ENCODE measurements at regions not wholly inside any gene's neighbourhood (a gene's known extent, or its start where the extent isn't known, plus 50 kb on each side); places are given as distances from the start of the nearest gene placed in this dataset.
"Not testable (repeated sequence)": the region's sequence is repeated elsewhere in the genome, so short reads cannot be mapped to it uniquely, and the experiment has no call there.

DNA sequence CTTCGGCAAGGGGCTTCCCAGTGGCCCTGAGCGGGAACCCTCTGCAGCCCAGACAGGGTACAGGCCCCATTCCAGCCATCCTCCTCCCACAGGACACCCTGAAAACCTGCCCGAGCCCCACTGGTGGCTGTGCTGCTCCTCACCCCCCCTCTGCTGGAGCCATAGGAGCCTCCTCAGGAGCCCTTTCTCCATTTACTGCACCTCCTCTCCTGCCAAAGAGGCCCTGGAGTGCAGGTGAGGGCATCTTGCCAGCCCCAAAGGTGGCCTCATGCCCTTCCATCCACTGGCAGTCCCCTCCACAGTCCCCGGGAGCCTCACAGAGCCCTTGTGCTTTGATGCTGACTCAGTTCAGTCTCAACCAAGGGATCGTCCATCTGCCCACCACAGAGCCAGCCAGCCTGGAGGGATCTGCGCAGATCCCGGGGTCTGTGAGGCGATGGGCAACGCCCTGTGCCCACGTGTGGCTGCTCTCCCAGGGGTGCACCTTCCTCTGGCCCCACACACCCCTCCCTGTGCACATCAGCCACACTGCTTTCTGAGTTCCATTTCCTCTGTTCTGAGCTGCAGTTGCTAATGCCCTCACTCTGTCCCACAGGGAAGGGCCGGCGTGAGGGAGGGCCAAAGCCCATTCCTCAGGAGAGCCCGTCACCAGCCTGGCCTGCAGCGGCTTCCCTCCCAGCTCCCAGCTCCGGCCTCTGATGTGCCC, 228.5 kb downstream of the DLL1 start:
- TF ChIP-seq, protein P1, sequence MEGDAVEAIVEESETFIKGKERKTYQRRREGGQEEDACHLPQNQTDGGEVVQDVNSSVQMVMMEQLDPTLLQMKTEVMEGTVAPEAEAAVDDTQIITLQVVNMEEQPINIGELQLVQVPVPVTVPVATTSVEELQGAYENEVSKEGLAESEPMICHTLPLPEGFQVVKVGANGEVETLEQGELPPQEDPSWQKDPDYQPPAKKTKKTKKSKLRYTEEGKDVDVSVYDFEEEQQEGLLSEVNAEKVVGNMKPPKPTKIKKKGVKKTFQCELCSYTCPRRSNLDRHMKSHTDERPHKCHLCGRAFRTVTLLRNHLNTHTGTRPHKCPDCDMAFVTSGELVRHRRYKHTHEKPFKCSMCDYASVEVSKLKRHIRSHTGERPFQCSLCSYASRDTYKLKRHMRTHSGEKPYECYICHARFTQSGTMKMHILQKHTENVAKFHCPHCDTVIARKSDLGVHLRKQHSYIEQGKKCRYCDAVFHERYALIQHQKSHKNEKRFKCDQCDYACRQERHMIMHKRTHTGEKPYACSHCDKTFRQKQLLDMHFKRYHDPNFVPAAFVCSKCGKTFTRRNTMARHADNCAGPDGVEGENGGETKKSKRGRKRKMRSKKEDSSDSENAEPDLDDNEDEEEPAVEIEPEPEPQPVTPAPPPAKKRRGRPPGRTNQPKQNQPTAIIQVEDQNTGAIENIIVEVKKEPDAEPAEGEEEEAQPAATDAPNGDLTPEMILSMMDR (IDR thresholded peaks at IDR 0.05; ENCODE audit: borderline replicate concordance, control extremely low read depth, extremely low read depth, insufficient read depth, missing control alignments): no peak
- in situ Hi-C loops (cut with MboI; ENCODE audit: low sequenced_read_pairs, unreplicated experiment): no loop called here
- no peak for DNase-seq (ENCODE audit: low spot score)

DNA sequence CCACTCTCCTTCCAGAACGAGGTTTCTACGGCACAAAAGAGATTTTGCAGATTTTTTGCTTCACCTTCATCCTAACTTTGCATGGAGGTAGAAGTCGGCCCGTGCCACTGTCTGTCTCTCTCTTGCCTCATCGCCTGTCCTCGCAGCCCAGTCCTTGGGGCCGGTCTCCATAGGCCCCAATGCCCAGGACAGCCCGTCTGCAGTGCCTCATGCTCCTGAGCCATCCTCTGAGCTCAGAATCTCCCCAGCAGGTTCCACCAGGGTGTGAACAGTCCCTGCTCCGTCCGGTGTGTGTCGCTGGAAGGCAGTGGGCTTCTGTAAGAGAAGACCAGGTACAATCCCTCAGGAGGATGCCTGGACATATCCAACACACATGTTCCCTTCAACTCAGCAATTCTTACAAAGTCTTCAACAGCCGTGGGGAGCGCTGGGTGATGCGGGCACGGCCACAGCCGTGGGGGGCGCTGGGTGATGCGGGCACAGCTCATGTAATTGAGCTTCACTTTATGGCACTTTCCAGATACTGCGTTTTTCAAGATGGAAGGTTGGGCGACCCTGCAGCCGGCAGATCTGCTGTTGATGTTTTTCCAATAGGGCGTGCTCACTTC, 231.9 kb downstream of the DLL1 start:
- no peak for DNase-seq (ENCODE audit: low spot score)
- TF ChIP-seq, protein P1 (IDR thresholded peaks at IDR 0.05; ENCODE audit: borderline replicate concordance, control extremely low read depth, extremely low read depth, insufficient read depth, missing control alignments): no peak
- in situ Hi-C loops (cut with MboI; ENCODE audit: low sequenced_read_pairs, unreplicated experiment): no loop called here

GRCh38 chr6:170057961-170058877, 232.7 kb downstream of the DLL1 start:
- TF ChIP-seq, protein P1 (IDR thresholded peaks at IDR 0.05; ENCODE audit: borderline replicate concordance, control extremely low read depth, extremely low read depth, insufficient read depth, missing control alignments): no peak
- in situ Hi-C loops (cut with MboI; ENCODE audit: low sequenced_read_pairs, unreplicated experiment): no loop called here
- DNase-seq (ENCODE audit: low spot score): no peak

GRCh38 chr6:170057034-170057734, 233.7 kb downstream of the DLL1 start:
- no peak for DNase-seq (ENCODE audit: low spot score)
- in situ Hi-C loops (cut with MboI; ENCODE audit: low sequenced_read_pairs, unreplicated experiment): no loop called here
- TF ChIP-seq, protein P1 (IDR thresholded peaks at IDR 0.05; ENCODE audit: borderline replicate concordance, control extremely low read depth, extremely low read depth, insufficient read depth, missing control alignments): no peak

- in situ Hi-C loops (cut with MboI; ENCODE audit: low sequenced_read_pairs, unreplicated experiment): no loop called here
- no peak for DNase-seq (ENCODE audit: low spot score)
- TF ChIP-seq, protein P1 (IDR thresholded peaks at IDR 0.05; ENCODE audit: borderline replicate concordance, control extremely low read depth, extremely low read depth, insufficient read depth, missing control alignments): no peak
Measured at GRCh38 chr6:170056278-170056711, 234.6 kb downstream of the DLL1 start.

DNA sequence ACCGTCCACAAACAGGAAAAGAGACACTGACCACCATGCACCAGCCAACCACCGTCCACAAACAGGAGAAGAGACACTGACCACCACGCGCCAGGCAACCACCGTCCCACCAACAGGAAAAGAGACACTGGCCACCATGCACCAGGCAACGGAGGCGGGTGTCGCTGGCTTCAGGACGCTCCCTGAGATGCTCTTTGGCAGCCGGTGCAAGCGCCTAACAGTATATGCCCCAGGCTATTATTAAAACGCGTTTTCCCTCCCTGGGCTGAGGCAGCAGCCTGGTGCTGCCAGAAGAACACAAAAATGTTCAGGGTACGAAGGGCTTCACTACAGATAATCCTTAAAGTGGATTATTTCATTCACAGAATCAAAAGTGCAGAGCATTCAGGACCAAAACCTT, 235.1 kb downstream of the DLL1 start:
- DNase-seq (ENCODE audit: low spot score); in situ Hi-C loops (cut with MboI; ENCODE audit: low sequenced_read_pairs, unreplicated experiment): not testable (repeated sequence)
